ENCODE measurements at regions not wholly inside any gene's neighbourhood (a gene's known extent, or its start where the extent isn't known, plus 50 kb on each side); places are given as distances from the start of the nearest gene placed in this dataset.

- DNase-seq (ENCODE audit: low spot score), result no peak
- TF ChIP-seq CTCF (IDR thresholded peaks at IDR 0.05; ENCODE audit: borderline replicate concordance, control extremely low read depth, extremely low read depth, insufficient read depth, missing control alignments), result no peak
- in situ Hi-C loops (cut with MboI; ENCODE audit: low sequenced_read_pairs, unreplicated experiment), result no loop called here
These were observed 168.4 kb upstream of the PODXL start for GRCh38 chr7:131724776-131725345.

- DNase-seq (ENCODE audit: low spot score), result no peak
- in situ Hi-C loops (cut with MboI; ENCODE audit: low sequenced_read_pairs, unreplicated experiment), result no loop called here
- no peak for TF ChIP-seq CTCF (IDR thresholded peaks at IDR 0.05; ENCODE audit: borderline replicate concordance, control extremely low read depth, extremely low read depth, insufficient read depth, missing control alignments)
These were observed 167.5 kb upstream of the PODXL start for GRCh38 chr7:131723926-131724325.

GRCh38 chr7:131722371-131722770 lies 165.9 kb upstream of the PODXL start:
- in situ Hi-C loops (cut with MboI; ENCODE audit: low sequenced_read_pairs, unreplicated experiment), result no loop called here
- TF ChIP-seq CTCF (IDR thresholded peaks at IDR 0.05; ENCODE audit: borderline replicate concordance, control extremely low read depth, extremely low read depth, insufficient read depth, missing control alignments), result no peak
- no peak for DNase-seq (ENCODE audit: low spot score)

GRCh38 chr7:131721660-131722059 lies 165.2 kb upstream of the PODXL start:
- no peak for TF ChIP-seq CTCF (IDR thresholded peaks at IDR 0.05; ENCODE audit: borderline replicate concordance, control extremely low read depth, extremely low read depth, insufficient read depth, missing control alignments)
- DNase-seq (ENCODE audit: low spot score), result no peak
- in situ Hi-C loops (cut with MboI; ENCODE audit: low sequenced_read_pairs, unreplicated experiment), result no loop called here

- in situ Hi-C loops (cut with MboI; ENCODE audit: low sequenced_read_pairs, unreplicated experiment), result no loop called here
- no peak for DNase-seq (ENCODE audit: low spot score)
- no peak for TF ChIP-seq CTCF (IDR thresholded peaks at IDR 0.05; ENCODE audit: borderline replicate concordance, control extremely low read depth, extremely low read depth, insufficient read depth, missing control alignments)
These were observed 164.3 kb upstream of the PODXL start for GRCh38 chr7:131720703-131721102.

GRCh38 chr7:131717181-131717580 lies 160.8 kb upstream of the PODXL start:
- no peak for DNase-seq (ENCODE audit: low spot score)
- in situ Hi-C loops (cut with MboI; ENCODE audit: low sequenced_read_pairs, unreplicated experiment), result no loop called here
- TF ChIP-seq CTCF (IDR thresholded peaks at IDR 0.05; ENCODE audit: borderline replicate concordance, control extremely low read depth, extremely low read depth, insufficient read depth, missing control alignments), result no peak

GRCh38 chr7:131699323-131699722 lies 142.9 kb upstream of the PODXL start:
- in situ Hi-C loops (cut with MboI; ENCODE audit: low sequenced_read_pairs, unreplicated experiment), result no loop called here
- no peak for DNase-seq (ENCODE audit: low spot score)
- TF ChIP-seq CTCF (IDR thresholded peaks at IDR 0.05; ENCODE audit: borderline replicate concordance, control extremely low read depth, extremely low read depth, insufficient read depth, missing control alignments), result no peak

Data from GM13976 (cell line).